Caco-2 (cell line): ENCODE measurements at regions not wholly inside any gene's neighbourhood (a gene's known extent, or its start where the extent isn't known, plus 50 kb on each side); places are given as distances from the start of the nearest gene placed in this dataset.

ENCODE experiments used
- BruUV-seq: library from RNA; stranded (reverse); fragments of 400-500 nt; replicated peaks from 2 replicates; lab custom pipeline; 2021; lab: Mats Ljungman, UMichigan
- CTCF ChIA-PET: fragments of 300-600 bp; sonication (Branson Sonifier 250); formaldehyde crosslinking; loops from one replicate; lab custom pipeline; 2022; ENCODE audit warnings: antibody characterized with exemption; lab: Charles Lee
- POLR2A ChIA-PET: fragments of 300-600 bp; sonication (Branson Sonifier 250); formaldehyde crosslinking; loops from one replicate; lab custom pipeline; 2022; ENCODE audit warnings: antibody characterized with exemption; lab: Charles Lee
- DNase-seq, 2 experiments: peaks; one replicate each; pipeline versions ENCODE4 v3.0.0 to v3.0.0-alpha.2; 2020 to 2022
- H3K27me3 ChIP-seq: replicated peaks from 2 replicates; pipeline ENCODE4 v1.6.0; 2011; ENCODE audit warnings: low read length; ENCODE audit not compliant: control insufficient read depth, insufficient read depth
- H3K36me3 ChIP-seq: 2 replicates; pipeline ENCODE4 v1.5.1; 2011; ENCODE audit warnings: low read length; ENCODE audit not compliant: control insufficient read depth, insufficient read depth
- H3K4me1 ChIP-seq: fragments of 250-450 bp; sonication (Bioruptor Pico); 2 replicates; pipeline ENCODE4 v1.5.1; 2020; ENCODE audit warnings: mild to moderate bottlenecking
- H3K4me3 ChIP-seq: 2 replicates; pipeline ENCODE4 v1.5.1; 2011; ENCODE audit warnings: low read depth, mild to moderate bottlenecking, control low read depth, low read length
- H3K9me3 ChIP-seq: fragments of 250-450 bp; sonication (Bioruptor Pico); 2 replicates; pipeline ENCODE4 v1.5.1; 2020; ENCODE audit warnings: mild to moderate bottlenecking, moderate library complexity
- H3K27ac Mint-ChIP-seq: one replicate; pipeline ENCODE4 v1.8.0; 2022; ENCODE audit warnings: mixed read lengths; ENCODE audit not compliant: unreplicated experiment
- H3K27me3 Mint-ChIP-seq: one replicate; pipeline ENCODE4 v1.8.0; 2022; ENCODE audit warnings: mixed read lengths; ENCODE audit not compliant: insufficient read depth, unreplicated experiment
- H3K36me3 Mint-ChIP-seq: one replicate; pipeline ENCODE4 v1.8.0; 2022; ENCODE audit warnings: mild to moderate bottlenecking, mixed read lengths; ENCODE audit not compliant: insufficient read depth, unreplicated experiment
- H3K4me1 Mint-ChIP-seq: one replicate; pipeline ENCODE4 v1.8.0; 2022; ENCODE audit warnings: low read depth, mixed read lengths; ENCODE audit not compliant: unreplicated experiment
- H3K4me3 Mint-ChIP-seq: one replicate; pipeline ENCODE4 v1.8.0; 2022; ENCODE audit warnings: mild to moderate bottlenecking, moderate library complexity, mixed read lengths; ENCODE audit not compliant: unreplicated experiment
- H3K9me3 Mint-ChIP-seq: one replicate; pipeline ENCODE4 v1.8.0; 2022; ENCODE audit warnings: mixed read lengths; ENCODE audit not compliant: unreplicated experiment
- CTCF ChIP-seq, 2 experiments: fragments of 200-600 bp in 1 of 2; IDR thresholded peaks; 1 replicate in 1 of 2; 2 replicates in 1 of 2; pipeline versions ENCODE4 v1.5.1 to v1.8.0; 2011 to 2022; ENCODE audit warnings: antibody characterized with exemption in 1 of 2, control low read depth in 1 of 2, inconsistent platforms in 1 of 2, low read depth in 1 of 2, low read length in 1 of 2, mild to moderate bottlenecking in 1 of 2, moderate library complexity in 1 of 2; ENCODE audit not compliant: insufficient read depth in 1 of 2, severe bottlenecking in 1 of 2, unreplicated experiment in 1 of 2
- intact Hi-C: fragments of 100-400 bp; cut with micrococcal nuclease; formaldehyde crosslinking; loops from one replicate; pipeline ENCODE4 v1.10.0; 2022; ENCODE audit not compliant: unreplicated experiment

- H3K4me3 Mint-ChIP-seq, result no peak overlapping the region
Observed at GRCh38 chr1:99546432-99547416, 99.2 kb upstream of the PALMD start.

GRCh38 chr1:99548943-99549605 is 96.8 kb upstream of the PALMD start:
- no peaks in the 10 kb centered on the region for H3K36me3 Mint-ChIP-seq
- Histone ChIP-seq H3K4me3 (no peak overlapping the region), H3K9me3 (no peaks in the 10 kb centered on the region), H3K27me3 (no peaks in the 10 kb centered on the region), H3K36me3 (no peaks in the 10 kb centered on the region), H3K4me1 (no peaks in the 10 kb centered on the region)
- no peak overlapping the region for H3K4me3 Mint-ChIP-seq
- ChIA-PET CTCF (no interaction called here), POLR2A (no interaction called here)
- no peak overlapping the region for H3K27ac Mint-ChIP-seq
- DNase-seq, result no peak
- no peak for TF ChIP-seq CTCF (IDR thresholded peaks at IDR 0.05; ENCODE audit: insufficient read depth in 1 of 2, low read depth in 1 of 2, low read length in 1 of 2, severe bottlenecking in 1 of 2, unreplicated experiment in 1 of 2)
- H3K9me3 Mint-ChIP-seq, result no peaks in the 10 kb centered on the region
- intact Hi-C loops, result no loop called here
- H3K4me1 Mint-ChIP-seq, result no peaks in the 10 kb centered on the region
- no peaks in the 10 kb centered on the region for H3K27me3 Mint-ChIP-seq
- no TSS peak for BruUV-seq

More at GRCh38 chr1:99546432-99547416, 99.2 kb upstream of the PALMD start:
- no peaks in the 10 kb centered on the region for H3K27me3 Mint-ChIP-seq
- H3K36me3 ChIP-seq, result no peaks in the 10 kb centered on the region
- DNase-seq, result no peak
- POLR2A ChIA-PET, result no interaction called here
- no peaks in the 10 kb centered on the region for H3K9me3 Mint-ChIP-seq
- H3K27ac Mint-ChIP-seq, result no peak overlapping the region
- BruUV-seq, result no TSS peak
- H3K4me1 Mint-ChIP-seq, result no peaks in the 10 kb centered on the region
- no peaks in the 10 kb centered on the region for H3K36me3 Mint-ChIP-seq
- no peaks in the 10 kb centered on the region for H3K27me3 ChIP-seq
- H3K9me3 ChIP-seq, result no peaks in the 10 kb centered on the region
- no peak overlapping the region for H3K4me3 ChIP-seq
- CTCF ChIA-PET, result no interaction called here
- no peaks in the 10 kb centered on the region for H3K4me1 ChIP-seq
- TF ChIP-seq CTCF (IDR thresholded peaks at IDR 0.05; ENCODE audit: insufficient read depth in 1 of 2, low read depth in 1 of 2, low read length in 1 of 2, severe bottlenecking in 1 of 2, unreplicated experiment in 1 of 2), result no peak
- intact Hi-C loops, result no loop called here

- POLR2A ChIA-PET, result no interaction called here
Observed at GRCh38 chr1:99550198-99550597, 95.7 kb upstream of the PALMD start.

More at GRCh38 chr1:99550198-99550597, 95.7 kb upstream of the PALMD start:
- intact Hi-C loops, result no loop called here
- Mint-ChIP-seq H3K27me3 (no peaks in the 10 kb centered on the region), H3K4me1 (no peaks in the 10 kb centered on the region), H3K36me3 (no peaks in the 10 kb centered on the region), H3K27ac (no peak overlapping the region), H3K9me3 (no peaks in the 10 kb centered on the region), H3K4me3 (no peak overlapping the region)
- H3K27me3 ChIP-seq, result no peaks in the 10 kb centered on the region
- no peak overlapping the region for H3K4me3 ChIP-seq
- no peaks in the 10 kb centered on the region for H3K36me3 ChIP-seq
- CTCF ChIA-PET, result no interaction called here
- TF ChIP-seq CTCF (IDR thresholded peaks at IDR 0.05; ENCODE audit: insufficient read depth in 1 of 2, low read depth in 1 of 2, low read length in 1 of 2, severe bottlenecking in 1 of 2, unreplicated experiment in 1 of 2), result no peak
- DNase-seq, result no peak
- H3K9me3 ChIP-seq, result no peaks in the 10 kb centered on the region
- BruUV-seq, result no TSS peak
- no peaks in the 10 kb centered on the region for H3K4me1 ChIP-seq
